NCI-H2029 treated with DMSO at 0.1 percent for 48 hours (cell line): ENCODE measurements at regions not wholly inside any gene's neighbourhood (a gene's known extent, or its start where the extent isn't known, plus 50 kb on each side); places are given as distances from the start of the nearest gene placed in this dataset.
"Not testable (repeated sequence)": the region's sequence is repeated elsewhere in the genome, so short reads cannot be mapped to it uniquely, and the experiment has no call there.

ENCODE experiments used
- DNase-seq: peaks from one replicate; lab custom pipeline; 2025; lab: John Stamatoyannopoulos, UW

DNA sequence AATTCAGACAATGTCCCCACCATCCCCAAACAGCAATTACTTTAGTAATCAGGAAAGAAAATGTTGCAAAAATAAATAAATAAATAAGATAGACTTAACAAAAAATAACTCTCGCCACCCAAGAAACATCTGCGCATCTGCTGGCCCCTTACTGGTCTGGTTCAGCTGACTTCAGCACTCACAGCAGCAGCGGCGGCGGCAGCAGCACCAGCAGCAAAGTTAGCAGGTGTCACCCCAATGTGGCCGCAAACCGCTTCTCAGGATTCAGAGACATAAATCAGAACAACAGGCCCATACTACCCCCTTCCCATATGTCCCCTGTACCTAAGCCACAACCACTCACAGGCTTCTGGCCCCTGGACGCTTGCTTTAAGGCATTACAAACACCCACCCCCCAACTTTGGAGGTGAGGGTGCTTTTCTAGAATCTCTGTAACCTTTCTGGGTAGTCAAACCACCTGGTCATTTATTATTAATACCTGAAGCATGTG is 593.0 kb downstream of the BNC2 start:
- no peak for DNase-seq

DNA sequence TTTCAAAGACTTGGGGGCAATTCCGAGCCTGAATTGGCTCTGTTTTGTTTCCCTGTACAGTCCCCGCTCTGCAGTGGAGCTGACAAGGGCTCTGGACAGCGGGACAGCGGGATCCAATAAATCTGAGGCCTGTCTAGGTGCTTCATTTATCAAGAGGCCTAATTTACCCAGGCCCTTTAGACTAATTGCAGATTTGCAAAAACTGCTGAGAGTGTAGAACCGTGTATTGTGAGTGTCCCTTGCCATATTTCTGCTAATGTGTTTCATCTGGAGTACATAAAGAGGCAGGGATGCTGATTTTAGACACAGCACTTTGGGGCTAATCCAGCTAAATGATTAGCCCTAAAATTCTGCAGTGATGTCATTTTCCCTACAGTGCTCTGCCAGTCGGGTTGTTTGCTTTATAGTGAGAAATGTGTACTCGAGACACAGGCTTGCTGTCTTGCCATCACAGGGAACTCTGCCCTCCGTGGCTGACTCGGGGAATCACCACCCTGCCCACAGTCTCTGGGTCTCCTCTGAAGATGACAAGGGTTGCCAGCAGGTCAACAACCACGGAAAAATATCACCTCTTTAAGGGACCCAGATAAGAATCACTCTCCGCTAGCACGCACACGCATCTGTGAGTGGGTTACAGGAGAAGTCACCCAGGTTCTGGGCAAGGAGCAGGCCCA is 592.0 kb downstream of the BNC2 start:
- no peak for DNase-seq

DNA sequence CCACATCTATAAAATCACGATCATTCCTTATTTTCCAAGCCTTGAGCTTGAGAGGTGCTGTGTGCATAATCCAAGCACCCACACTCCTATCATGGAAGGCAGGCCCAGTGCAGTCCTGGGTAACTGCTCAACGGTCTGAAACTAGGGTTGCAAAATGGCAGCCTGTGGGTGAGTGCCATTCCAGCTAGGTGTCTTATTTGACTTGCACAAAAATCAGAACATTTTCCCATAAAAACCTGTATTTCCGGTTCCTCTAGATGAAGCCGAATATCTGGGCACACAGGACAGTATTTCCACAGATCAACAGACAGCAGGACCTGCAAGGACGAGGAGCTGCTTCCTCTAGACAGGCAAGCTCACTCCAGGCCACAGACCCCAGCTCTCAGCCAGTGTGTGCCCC is 588.8 kb downstream of the BNC2 start:
- no peak for DNase-seq

DNA sequence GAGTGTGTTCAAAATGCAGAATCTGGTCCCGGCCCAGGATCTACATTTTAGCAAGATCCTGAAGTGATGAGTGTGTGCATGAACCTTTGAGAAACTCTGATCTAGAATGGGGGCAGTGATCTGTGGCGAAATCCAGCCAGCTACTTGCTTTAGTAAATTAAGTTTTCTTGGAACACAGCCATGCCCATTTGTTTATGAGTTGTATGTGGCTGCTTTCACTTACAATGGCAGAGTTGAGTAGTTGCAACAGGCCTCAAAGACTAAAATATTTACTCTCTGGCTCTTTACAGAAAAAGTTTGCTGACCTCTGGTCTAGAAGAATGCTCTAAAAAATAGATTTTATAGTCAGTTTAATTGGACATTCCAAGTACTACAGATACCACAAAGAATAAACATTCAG is 588.3 kb downstream of the BNC2 start:
- DNase-seq, result no peak

DNA sequence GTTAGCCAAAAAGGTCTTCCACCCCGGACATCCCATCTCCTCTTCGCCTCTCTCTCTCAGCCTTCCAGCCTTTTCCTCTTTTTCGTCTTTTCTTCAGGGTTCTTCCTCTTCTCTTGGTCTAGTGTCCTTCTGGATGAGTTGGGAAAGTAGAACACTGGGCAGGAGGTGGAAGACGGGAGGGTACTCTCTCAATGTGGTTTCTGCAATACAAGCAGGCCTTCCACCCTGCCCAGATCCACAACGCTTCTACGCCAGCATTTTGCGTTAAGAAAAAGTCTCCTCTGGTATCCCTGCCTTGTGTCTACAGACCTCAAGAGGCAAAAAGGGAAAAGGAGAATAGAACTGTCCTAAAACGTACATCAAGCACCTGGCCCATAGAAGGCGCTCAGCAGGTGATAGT is 587.8 kb downstream of the BNC2 start:
- no peak for DNase-seq

DNA sequence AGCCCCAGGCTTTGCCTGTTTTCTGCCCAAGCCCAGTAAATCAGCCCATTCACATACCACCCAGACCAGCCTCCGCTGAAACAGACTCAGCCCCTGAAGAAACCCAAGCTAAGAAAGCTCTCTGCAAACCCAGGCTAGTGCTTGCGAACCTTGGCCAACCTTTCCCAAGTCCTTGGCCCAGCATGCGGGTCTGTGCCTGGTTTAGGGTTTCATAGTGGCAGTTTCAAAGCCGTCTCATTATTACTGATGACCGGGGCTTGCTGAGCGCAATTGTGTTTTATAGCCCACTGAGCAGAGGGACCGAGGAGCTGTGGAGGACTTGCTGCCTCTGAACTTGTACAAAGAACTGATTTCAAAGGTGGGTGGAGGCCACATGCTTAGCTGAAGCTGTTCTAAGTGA is 584.3 kb downstream of the BNC2 start:
- DNase-seq, result no peak

DNA sequence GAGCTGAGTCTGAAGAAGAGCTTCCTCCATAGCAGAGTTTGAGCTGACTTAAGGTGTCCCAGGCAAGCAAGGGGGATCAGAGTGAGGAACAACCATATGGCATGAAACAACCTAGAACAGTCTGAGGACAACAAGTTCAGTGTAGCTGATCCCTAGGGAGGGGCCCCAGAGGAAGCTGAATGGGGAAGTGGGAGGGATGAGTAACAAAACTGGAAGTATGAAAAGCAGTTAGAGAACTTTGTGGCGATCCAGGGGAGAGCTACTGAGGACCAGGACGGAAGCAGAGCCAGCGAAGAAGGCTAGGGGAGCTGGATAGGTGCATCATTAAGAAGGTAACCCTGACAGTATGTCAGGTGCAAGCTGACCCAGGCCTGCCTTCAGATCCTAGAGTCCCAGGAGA is 580.8 kb downstream of the BNC2 start:
- DNase-seq, result no peak

DNA sequence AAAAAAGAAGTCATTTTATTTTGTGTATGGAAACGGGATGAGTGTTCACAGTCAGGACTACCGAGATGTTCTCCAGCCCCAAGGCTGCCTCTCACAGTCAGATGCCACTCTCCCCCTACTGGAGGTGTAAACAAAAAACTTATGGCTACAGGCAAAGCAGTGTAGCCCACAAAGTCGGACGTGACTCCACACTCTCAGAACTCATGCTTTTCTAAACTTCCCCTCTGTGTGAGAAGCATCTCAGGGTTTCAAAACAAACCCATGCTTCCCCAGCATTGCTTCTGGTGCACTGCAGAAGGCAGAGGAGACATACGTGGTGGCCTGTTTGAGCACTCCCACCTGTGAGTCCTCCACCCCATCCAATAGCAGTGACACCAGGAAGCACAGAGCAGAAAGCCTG is 580.3 kb downstream of the BNC2 start:
- no peak for DNase-seq

DNA sequence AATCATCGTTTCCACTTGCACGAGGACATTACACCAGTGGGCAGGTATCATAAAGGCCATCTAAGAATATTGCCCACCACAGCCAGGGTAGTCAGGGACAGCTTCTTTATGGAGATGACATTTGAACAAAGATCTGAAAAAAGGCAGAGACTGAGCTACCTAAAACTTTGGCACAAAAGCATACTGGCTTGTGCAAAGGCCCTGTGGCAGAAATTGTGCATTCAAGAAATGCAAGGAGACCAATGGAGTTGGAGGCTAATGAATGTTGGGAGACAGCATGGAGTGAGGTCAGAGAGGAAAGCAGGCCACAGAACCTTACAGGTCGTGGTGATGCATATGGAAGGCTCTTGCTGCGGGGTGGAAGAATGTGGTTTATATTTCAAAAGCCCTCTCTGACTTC is 578.5 kb downstream of the BNC2 start:
- DNase-seq, result no peak

DNA sequence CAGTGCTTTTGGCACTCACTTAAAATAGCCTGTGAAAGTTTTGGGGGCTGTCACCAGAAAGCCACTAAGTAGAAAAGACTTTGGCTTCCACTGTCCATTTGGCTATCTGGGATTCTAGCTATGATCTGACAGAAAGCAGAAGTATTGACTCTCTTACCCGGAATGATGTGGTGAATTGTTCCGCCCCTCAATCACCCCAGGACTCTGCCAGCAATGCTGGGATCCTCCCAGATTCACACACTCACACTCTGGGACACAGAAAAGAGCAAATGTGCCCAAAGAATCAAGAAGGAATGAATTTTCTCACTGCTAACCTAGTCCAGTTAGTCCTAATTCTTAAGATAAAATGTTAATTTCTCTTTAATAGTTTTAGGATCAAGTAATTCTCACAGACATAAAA is 576.9 kb downstream of the BNC2 start:
- DNase-seq, result no peak

DNA sequence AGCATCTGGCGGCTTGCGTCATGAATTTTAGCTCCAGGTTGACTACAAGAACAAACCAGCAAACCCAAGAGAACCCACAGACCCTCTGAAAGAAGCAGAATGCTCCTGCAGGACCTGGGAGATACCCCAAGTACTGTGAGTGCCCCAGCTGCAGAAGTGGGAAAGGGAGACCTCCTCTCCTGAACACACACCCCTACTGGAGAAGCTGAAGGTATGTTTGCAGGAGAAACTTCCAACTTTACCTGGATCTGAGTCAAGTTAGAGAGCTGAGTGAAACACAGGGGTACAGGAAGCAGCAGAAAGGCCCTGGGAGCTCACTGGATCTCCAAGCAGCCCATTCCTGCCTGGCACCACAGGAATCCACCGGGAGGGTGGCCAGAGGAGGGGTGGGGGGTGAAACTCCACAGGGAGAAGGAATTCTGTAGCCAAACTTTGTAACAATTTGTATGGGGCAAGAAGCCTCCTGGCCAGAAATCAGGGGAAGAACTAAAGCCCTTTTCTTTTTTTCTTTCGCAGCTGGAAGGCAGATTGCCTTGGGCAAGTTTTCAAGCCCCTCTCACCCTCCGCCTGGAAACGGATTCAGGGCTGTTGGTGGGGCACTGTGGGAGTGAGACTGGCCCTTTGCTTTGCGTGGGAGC is 576.2 kb downstream of the BNC2 start:
- no peak for DNase-seq

DNA sequence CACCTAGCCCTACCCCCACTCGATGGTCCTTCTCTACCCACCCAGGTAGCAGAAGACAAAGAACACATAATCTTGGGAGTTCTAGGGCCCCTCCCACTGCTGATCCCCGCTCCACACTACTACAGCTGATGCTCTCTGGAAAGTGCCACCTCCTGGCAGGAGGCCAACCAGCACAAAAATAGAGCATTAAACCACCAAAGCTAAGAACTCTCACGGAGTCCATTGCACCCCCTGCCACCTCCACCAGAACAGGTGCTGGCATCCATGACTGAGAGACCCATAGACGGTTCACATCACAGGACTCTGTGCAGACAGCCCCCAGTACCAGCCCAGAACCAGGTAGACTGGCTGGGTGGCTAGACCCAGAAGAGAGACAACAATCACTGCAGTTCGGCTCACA is 575.5 kb downstream of the BNC2 start:
- DNase-seq, result not testable (repeated sequence)

DNA sequence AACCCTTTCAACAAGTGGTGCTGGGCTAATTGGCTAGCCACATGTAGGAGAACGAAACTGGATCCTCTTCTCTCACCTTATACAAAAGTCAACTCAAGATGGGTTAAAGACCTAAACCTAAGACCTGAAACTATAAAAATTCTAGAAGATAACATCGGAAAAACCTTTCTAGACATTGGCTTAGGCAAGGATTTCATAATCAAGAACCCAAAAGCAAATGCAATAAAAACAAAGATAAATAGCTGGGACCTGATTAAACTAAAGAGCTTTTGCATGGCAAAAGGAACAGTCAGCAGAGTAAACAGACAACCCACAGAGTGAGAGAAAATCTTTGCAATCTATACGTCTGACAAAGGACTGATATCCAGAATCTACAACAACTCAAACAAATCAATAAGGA is 571.1 kb downstream of the BNC2 start:
- DNase-seq, result not testable (repeated sequence)

DNA sequence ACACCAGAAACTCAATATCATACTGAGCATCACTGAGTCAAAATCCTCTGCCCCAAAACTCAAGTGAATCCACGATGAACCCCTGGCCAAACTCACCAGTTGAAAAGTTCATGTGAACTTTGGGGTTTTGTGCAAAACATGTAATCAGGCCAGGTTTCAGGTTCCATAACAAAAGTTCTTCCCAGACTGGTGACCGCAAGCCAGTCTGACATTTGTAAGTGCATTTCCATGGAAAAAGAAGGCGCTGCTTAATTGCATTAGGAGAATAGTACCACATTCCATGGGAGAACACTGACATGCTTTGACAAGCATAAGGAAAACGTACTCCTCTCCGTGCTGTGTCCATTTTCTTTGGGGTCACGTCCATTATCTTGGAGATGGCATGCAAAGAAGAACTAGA is 567.0 kb downstream of the BNC2 start:
- no peak for DNase-seq

DNA sequence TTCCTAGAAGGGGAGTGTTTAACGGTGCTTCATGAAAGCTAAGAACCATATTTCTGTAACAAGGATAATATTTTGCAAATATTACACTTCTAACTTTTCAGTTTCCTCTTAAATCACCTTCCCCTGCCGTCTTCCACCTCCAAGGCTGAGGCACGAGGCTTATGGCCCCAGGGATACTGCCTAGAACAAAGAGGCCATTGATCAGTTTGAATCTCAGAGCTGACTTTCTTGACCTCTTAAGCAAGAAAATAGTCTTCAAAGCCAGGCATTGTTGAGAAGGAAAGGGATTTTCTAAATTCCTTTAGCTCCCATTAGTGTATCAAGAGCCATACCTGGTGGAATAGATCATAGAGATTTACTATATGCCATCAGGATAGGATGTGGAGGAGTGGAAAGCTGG is 566.2 kb downstream of the BNC2 start:
- no peak for DNase-seq

DNA sequence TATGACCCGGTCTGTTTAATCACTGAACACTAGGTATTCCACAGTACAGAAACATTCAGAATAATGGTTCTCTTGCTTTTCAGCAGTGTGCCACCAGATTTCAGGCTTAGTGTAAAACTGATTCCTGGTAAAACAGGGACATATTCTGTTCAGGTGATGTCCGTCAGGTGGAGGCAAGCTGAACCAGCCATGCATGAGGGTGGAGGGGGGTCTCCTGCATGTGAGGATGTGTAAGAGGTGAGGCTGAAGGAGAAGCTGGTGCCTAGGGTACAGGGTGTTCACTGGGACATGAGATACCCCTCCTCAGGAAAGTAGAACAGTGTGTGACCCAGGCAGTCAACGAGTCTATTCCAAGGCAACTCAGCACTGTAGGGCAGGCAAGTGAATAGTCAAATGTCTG is 563.9 kb downstream of the BNC2 start:
- DNase-seq, result no peak

DNA sequence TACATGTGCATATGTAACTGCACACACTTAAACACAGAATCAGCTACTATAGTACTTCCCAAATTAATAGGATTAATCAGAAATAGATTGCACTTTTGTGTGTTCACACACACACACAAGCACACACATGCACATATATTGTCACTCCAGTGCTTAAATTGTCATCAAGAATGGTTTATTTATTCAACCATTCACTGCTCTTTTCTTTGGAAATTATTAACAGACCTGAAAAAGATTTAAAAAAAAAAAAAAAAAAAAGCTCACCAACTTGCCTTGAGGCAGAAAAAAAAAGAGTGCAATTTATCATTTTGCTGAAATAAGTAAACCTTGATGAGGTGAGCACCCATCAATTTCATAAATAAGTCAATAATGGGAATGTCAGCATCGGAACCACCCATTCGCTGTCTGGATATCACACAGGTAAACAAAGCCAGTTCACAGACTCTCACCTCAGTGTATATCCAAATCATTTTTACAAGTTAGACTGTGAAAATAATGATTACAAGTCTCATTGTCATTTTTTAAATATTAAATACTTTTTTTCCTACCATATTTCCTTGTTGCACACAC is 562.8 kb downstream of the BNC2 start:
- no peak for DNase-seq

DNA sequence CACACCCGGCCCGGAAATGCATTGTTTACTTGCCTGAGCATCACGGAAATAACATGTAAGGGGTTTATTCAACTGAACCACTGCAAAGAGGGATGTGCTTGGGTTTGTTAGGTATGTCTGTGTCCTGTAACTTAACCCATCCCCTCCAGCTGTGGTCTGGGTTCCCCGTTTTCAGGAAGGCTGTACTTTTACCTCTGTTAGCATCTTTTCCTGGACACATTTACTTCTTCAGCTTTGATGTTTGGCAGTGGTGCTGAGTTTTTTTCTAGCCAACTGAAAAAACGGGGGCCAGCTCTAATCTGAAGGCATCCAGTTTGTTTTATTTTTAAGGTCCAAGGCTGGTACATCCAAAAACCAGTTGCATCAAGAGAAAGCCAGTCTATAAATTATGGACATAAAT is 561.8 kb downstream of the BNC2 start:
- no peak for DNase-seq

DNA sequence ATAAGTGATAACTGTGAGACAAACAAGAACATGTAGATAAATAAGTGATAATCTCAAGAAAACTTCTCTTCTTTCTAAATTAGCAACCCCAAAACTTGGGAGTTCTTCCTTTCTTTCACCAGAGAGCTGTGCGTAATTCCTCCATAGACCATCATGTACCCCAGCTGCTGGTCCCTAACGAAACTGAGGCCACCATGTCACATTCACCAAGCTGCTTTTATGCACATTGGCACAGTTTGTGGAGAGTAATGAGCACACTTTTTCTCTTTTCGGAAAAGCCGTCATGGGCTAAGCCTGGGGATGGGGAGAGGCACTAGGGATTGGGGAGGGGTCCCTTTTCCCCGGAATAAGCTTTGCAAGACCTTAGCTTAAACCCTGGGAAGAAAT is 561.4 kb downstream of the BNC2 start:
- DNase-seq, result no peak

DNA sequence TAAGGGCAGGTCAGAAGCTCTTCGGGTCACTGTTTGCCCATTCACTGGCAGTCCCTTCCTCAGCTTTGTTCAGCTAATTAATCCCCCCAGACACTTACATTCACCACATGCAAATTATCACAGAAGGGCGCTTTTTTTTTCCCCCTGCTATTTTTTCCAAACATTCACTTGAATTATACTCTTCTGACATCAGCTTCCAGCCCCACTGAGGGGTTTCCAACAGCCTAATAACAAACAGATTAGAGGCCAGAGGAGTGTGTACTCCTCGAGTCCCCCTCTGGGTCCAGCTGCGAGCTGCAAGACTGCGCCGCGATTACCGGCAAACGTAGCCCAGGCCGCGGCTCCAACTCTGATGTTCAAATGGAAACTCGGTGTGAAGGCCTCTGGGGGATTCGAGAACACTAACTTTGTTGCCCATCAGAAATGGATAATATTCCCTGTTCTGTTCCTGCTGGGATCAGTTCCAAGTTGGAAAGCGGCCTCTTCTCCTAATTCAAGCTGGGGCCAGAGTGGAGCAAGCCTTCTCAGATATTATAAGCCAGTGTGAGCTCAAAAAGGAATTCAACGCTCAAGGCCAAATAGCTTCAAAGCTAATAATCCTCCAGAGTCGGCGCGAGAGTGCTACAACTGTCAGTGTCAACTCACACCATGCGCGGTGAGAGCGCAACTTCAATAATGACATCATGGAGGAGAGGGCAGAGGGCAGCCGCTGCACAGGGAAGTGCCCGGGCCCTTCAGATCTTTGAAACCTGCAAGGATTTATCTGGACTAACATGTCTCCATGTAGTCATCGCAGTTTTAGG is 560.8 kb downstream of the BNC2 start:
- DNase-seq, result no peak

DNA sequence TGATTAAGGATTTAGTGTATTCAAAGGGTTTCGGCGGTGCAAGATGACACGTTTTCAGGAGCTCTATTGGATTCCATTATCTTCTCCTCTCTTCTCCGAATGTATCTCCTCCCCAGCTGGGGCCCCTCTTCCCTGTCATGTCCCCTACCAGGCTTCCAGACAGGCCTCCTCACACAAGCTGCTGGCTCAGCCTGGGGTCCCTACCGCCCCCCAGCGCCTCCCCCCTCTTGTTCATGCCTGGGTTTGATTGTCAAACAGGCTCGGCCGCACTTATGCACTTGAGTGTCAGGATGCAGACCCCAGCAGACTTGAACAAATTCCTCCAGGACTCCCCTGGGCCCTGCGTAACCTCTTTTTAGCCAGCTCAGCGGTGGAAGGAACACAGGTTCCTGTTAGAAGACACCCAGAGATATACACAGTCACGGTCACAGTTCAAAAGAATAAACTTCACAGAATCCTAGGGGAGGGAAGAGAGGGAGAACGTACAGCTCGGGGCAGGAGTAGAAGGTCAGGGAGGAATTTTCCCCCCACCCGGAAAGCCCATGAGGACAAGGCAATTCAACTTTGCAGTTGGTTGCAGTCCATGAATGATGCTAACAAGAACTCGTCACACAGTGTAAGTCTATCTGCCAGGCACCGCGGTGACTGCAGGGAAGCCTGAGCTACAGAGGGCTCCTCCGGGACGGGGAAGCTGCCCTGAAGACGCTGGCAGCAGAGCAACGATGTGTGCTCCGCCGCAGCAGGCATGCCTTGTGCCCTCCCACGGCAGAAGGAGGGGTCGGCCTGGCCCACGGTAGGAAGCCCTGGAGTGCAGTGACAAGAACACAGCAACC is 560.0 kb downstream of the BNC2 start:
- DNase-seq, result no peak

DNA sequence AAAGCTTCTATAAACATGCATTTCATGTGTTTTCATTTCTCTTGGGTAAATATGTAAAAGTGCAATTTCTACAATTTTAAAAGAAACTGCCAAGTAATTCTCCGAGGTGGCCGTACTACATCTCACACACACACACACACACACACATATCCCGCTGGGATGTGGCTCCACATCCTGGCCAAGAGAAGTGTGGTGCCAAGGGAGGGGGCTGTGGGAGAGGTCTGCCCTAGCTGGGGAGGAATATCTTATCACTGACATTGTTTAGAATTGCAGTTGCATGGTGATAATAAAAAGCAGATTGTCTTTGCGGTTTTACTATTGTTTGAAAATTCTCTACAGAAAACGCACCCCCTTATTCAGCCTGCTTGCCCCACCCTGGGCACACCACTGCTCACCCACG is 558.4 kb downstream of the BNC2 start:
- DNase-seq, result no peak
